ENCODE measurements at regions not wholly inside any gene's neighbourhood (a gene's known extent, or its start where the extent isn't known, plus 50 kb on each side); places are given as distances from the start of the nearest gene placed in this dataset.

DNA sequence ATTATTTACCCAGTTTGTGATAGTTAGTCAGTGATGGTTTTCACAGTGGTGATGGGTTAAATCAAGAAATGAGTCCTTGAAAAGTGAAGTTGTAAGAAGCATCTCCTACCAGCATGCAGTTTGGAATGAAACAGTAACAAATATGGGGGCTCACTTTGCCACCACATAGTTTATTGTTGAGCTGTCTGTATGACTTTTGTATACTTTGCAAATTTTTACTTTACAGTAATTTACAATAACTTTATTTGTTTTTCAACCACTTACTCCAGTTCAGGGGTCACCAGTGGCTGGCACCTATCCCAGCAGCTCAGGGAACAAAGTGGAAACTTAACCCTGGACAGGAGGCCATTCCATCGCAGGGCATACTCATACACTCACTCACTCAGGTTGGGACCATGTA is 64.5 kb upstream of the ANKRD50 start:
- Histone ChIP-seq H3K9ac (ENCODE audit: insufficient read depth, low read length, poor library complexity, severe bottlenecking) (no peak overlapping the region), H3K36me3 (replicated peaks in 1 of 2; ENCODE audit: control insufficient read depth in 1 of 2, insufficient read depth in 2 of 2, low read length in 2 of 2) (no peaks in the 10 kb centered on the region), H3K79me2 (ENCODE audit: insufficient read depth, low read length) (no peaks in the 10 kb centered on the region), H3K9me3 (replicated peaks in 1 of 2; ENCODE audit: control insufficient read depth in 1 of 2, insufficient read depth in 1 of 2, low read length in 2 of 2) (peaks cover 0 to 3% of the 10 kb centered on the region in 2 donors), H3K4me2 (replicated peaks; ENCODE audit: extremely low read depth, low read length, poor library complexity, severe bottlenecking) (no peak overlapping the region), H4K20me1 (ENCODE audit: insufficient read depth, low read length) (no peaks in the 10 kb centered on the region), H3K27me3 (ENCODE audit: control insufficient read depth in 2 of 2, insufficient read depth in 2 of 2, low read length in 2 of 2) (no peaks in the 10 kb centered on the region), H3K4me3 (replicated peaks in 1 of 3; ENCODE audit: low read depth in 2 of 3, low read length in 3 of 3) (no peak overlapping the region), H2AFZ (ENCODE audit: insufficient read depth, low read depth, low read length, poor library complexity, severe bottlenecking) (no peak overlapping the region), H3K4me1 (ENCODE audit: control insufficient read depth in 1 of 2, insufficient read depth in 2 of 2, low read length in 2 of 2) (no peaks in the 10 kb centered on the region), H3K27ac (ENCODE audit: low read depth in 1 of 2, low read length in 2 of 2) (no peak overlapping the region)
- no CpG with 5 or more reads among the region's 1 CpG for WGBS (ENCODE audit: insufficient coverage)
- no peaks in the 10 kb centered on the region for H3K4me1 Mint-ChIP-seq
- intact Hi-C loops (cut with micrococcal nuclease), result no loop called here
- no peak overlapping the region for H3K4me3 Mint-ChIP-seq
- peaks cover 2 to 25% (median 6%) of the 10 kb centered on the region in 7 donors for H3K9me3 Mint-ChIP-seq
- H3K36me3 Mint-ChIP-seq, result no peaks in the 10 kb centered on the region
- H3K27ac Mint-ChIP-seq, result no peak overlapping the region
- no peak for DNase-seq
- TF ChIP-seq, protein P1, sequence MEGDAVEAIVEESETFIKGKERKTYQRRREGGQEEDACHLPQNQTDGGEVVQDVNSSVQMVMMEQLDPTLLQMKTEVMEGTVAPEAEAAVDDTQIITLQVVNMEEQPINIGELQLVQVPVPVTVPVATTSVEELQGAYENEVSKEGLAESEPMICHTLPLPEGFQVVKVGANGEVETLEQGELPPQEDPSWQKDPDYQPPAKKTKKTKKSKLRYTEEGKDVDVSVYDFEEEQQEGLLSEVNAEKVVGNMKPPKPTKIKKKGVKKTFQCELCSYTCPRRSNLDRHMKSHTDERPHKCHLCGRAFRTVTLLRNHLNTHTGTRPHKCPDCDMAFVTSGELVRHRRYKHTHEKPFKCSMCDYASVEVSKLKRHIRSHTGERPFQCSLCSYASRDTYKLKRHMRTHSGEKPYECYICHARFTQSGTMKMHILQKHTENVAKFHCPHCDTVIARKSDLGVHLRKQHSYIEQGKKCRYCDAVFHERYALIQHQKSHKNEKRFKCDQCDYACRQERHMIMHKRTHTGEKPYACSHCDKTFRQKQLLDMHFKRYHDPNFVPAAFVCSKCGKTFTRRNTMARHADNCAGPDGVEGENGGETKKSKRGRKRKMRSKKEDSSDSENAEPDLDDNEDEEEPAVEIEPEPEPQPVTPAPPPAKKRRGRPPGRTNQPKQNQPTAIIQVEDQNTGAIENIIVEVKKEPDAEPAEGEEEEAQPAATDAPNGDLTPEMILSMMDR (IDR thresholded peaks at IDR 0.05), result no peak
- no peaks in the 10 kb centered on the region for H3K27me3 Mint-ChIP-seq (ENCODE audit: low read depth in 3 of 3)

DNA sequence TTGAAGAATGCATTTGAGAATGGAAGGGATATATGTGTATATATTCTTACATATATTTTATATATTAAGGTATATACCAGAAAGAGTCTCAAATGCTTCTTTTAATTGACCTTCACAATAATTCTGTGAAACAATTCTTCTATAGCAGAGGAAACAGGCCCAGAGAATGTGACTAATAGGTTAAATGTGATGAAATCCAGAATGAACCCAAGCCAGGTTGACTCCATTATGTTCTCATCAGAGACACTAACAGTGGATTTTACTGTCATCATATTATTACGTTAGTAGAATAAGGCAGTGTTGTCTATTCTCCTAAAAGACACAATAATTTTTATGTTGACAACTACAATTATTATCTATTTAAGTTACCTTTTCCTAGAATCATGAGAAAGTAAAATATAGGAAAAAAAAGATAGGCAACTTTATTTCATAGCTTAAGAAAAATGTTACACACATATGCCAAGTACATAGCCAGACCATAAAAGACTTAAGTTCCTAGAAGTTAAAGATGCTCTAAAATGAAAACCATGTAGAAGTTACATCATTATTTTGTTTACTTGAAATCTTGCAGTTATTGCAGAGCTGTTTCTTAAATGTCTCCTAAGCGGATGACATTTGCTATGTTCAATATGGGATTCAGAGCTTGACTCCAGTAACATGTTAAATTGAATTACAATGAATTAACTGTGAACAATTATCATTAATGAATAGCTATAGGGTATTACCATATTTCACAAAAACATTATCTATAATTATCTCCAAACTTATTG is 56.2 kb upstream of the ANKRD50 start:
- no peaks in the 10 kb centered on the region for H3K36me3 Mint-ChIP-seq
- no peak for DNase-seq
- Histone ChIP-seq H3K27me3 (ENCODE audit: control insufficient read depth in 2 of 2, insufficient read depth in 2 of 2, low read length in 2 of 2) (no peaks in the 10 kb centered on the region), H3K36me3 (replicated peaks in 1 of 2; ENCODE audit: control insufficient read depth in 1 of 2, insufficient read depth in 2 of 2, low read length in 2 of 2) (no peaks in the 10 kb centered on the region), H3K9ac (ENCODE audit: insufficient read depth, low read length, poor library complexity, severe bottlenecking) (no peak overlapping the region), H3K27ac (ENCODE audit: low read depth in 1 of 2, low read length in 2 of 2) (no peak overlapping the region), H3K4me2 (replicated peaks; ENCODE audit: extremely low read depth, low read length, poor library complexity, severe bottlenecking) (no peak overlapping the region), H2AFZ (ENCODE audit: insufficient read depth, low read depth, low read length, poor library complexity, severe bottlenecking) (no peak overlapping the region), H3K4me1 (ENCODE audit: control insufficient read depth in 1 of 2, insufficient read depth in 2 of 2, low read length in 2 of 2) (no peaks in the 10 kb centered on the region), H4K20me1 (ENCODE audit: insufficient read depth, low read length) (no peaks in the 10 kb centered on the region), H3K4me3 (replicated peaks in 1 of 3; ENCODE audit: low read depth in 2 of 3, low read length in 3 of 3) (no peak overlapping the region), H3K79me2 (ENCODE audit: insufficient read depth, low read length) (no peaks in the 10 kb centered on the region), H3K9me3 (replicated peaks in 1 of 2; ENCODE audit: control insufficient read depth in 1 of 2, insufficient read depth in 1 of 2, low read length in 2 of 2) (no peaks in the 10 kb centered on the region)
- H3K27ac Mint-ChIP-seq, result no peak overlapping the region
- TF ChIP-seq, protein P1 (IDR thresholded peaks at IDR 0.05), result no peak
- no peak overlapping the region for H3K4me3 Mint-ChIP-seq
- intact Hi-C loops (cut with micrococcal nuclease), result no loop called here
- no peaks in the 10 kb centered on the region for H3K27me3 Mint-ChIP-seq (ENCODE audit: low read depth in 3 of 3)
- H3K9me3 Mint-ChIP-seq, result peaks cover 0 to 10% (median 2%) of the 10 kb centered on the region in 7 donors
- no peaks in the 10 kb centered on the region for H3K4me1 Mint-ChIP-seq
- no CpG with 5 or more reads among the region's 2 CpGs for WGBS (ENCODE audit: insufficient coverage)
